ENCODE measurements at regions not wholly inside any gene's neighbourhood (a gene's known extent, or its start where the extent isn't known, plus 50 kb on each side); places are given as distances from the start of the nearest gene placed in this dataset.

GRCh38 chr2:44881856-44882255 lies 59.6 kb upstream of the SIX3 start:
- no peaks in the 10 kb centered on the region for H3K36me3 ChIP-seq (replicated peaks in 1 of 2; ENCODE audit: control insufficient read depth in 2 of 2, insufficient read depth in 2 of 2, low read length in 2 of 2)
- no peak overlapping the region for H3K18ac ChIP-seq (ENCODE audit: low read length)
- H4K8ac ChIP-seq (ENCODE audit: low read depth, low read length): no peak overlapping the region
- no peak overlapping the region for H2AFZ ChIP-seq (ENCODE audit: low read length)
- no peak overlapping the region for H3K14ac ChIP-seq (ENCODE audit: low read length)
- no peak overlapping the region for H2BK15ac ChIP-seq (ENCODE audit: low read length)
- no peak overlapping the region for H3K23ac ChIP-seq (ENCODE audit: low read depth, low read length, poor library complexity)
- H3K4me1 ChIP-seq (ENCODE audit: control insufficient read depth in 2 of 2, insufficient read depth in 1 of 2, low read depth in 1 of 2, low read length in 2 of 2): peaks cover 0 to 2% of the 10 kb centered on the region in 2 donors
- H3K4me2 ChIP-seq (ENCODE audit: insufficient read depth, low read length, poor library complexity, severe bottlenecking): no peak overlapping the region
- no peak overlapping the region for H2BK5ac ChIP-seq (ENCODE audit: low read length)
- H3K4ac ChIP-seq (ENCODE audit: low read length): no peak overlapping the region
- no peaks in the 10 kb centered on the region for H3K79me1 ChIP-seq (ENCODE audit: low read depth, low read length)
- DNase-seq (ENCODE audit: low spot score): no peak
- no peaks in the 10 kb centered on the region for H3K9me3 ChIP-seq (replicated peaks in 1 of 2; ENCODE audit: control insufficient read depth in 2 of 2, insufficient read depth in 1 of 2, low read depth in 1 of 2, low read length in 2 of 2)
- peaks cover 0 to 48% (median 0%) of the 10 kb centered on the region in 3 experiments for H3K27me3 ChIP-seq (ENCODE audit: control insufficient read depth in 3 of 3, insufficient read depth in 3 of 3, low read depth in 1 of 3, low read length in 3 of 3)
- H3K27ac ChIP-seq (replicated peaks; ENCODE audit: low read length): no peak overlapping the region
- no peak overlapping the region for H4K91ac ChIP-seq (ENCODE audit: low read depth, low read length, poor library complexity)
- H2BK12ac ChIP-seq (ENCODE audit: low read length): no peak overlapping the region
- no peak overlapping the region for H3K9ac ChIP-seq (ENCODE audit: low read depth, low read length, poor library complexity)
- H2BK120ac ChIP-seq (ENCODE audit: low read depth, low read length): no peak overlapping the region
- H2AK5ac ChIP-seq (ENCODE audit: low read depth, low read length): no peak overlapping the region
- no peak overlapping the region for H3K4me3 ChIP-seq (ENCODE audit: low read length in 2 of 2)

GRCh38 chr2:44883356-44883755 lies 58.1 kb upstream of the SIX3 start:
- Histone ChIP-seq H2BK5ac (ENCODE audit: low read length) (no peak overlapping the region), H4K8ac (ENCODE audit: low read depth, low read length) (no peak overlapping the region)

GRCh38 chr2:44884231-44884630 lies 57.3 kb upstream of the SIX3 start:
- Histone ChIP-seq H2BK120ac (ENCODE audit: low read depth, low read length) (no peak overlapping the region), H3K9ac (ENCODE audit: low read depth, low read length, poor library complexity) (no peak overlapping the region), H2BK15ac (ENCODE audit: low read length) (no peak overlapping the region), H2BK12ac (ENCODE audit: low read length) (no peak overlapping the region), H3K4me2 (ENCODE audit: insufficient read depth, low read length, poor library complexity, severe bottlenecking) (no peak overlapping the region), H3K36me3 (replicated peaks in 1 of 2; ENCODE audit: control insufficient read depth in 2 of 2, insufficient read depth in 2 of 2, low read length in 2 of 2) (no peaks in the 10 kb centered on the region), H3K4ac (ENCODE audit: low read length) (no peak overlapping the region), H3K79me1 (ENCODE audit: low read depth, low read length) (no peaks in the 10 kb centered on the region), H2BK5ac (ENCODE audit: low read length) (no peak overlapping the region), H4K91ac (ENCODE audit: low read depth, low read length, poor library complexity) (no peak overlapping the region), H3K23ac (ENCODE audit: low read depth, low read length, poor library complexity) (no peak overlapping the region), H4K8ac (ENCODE audit: low read depth, low read length) (no peak overlapping the region), H3K27ac (replicated peaks; ENCODE audit: low read length) (no peak overlapping the region), H3K18ac (ENCODE audit: low read length) (no peak overlapping the region), H3K4me1 (ENCODE audit: control insufficient read depth in 2 of 2, insufficient read depth in 1 of 2, low read depth in 1 of 2, low read length in 2 of 2) (peaks cover 0 to 2% of the 10 kb centered on the region in 2 donors), H3K27me3 (ENCODE audit: control insufficient read depth in 3 of 3, insufficient read depth in 3 of 3, low read depth in 1 of 3, low read length in 3 of 3) (peaks cover 0 to 50% (median 0%) of the 10 kb centered on the region in 3 experiments), H3K4me3 (ENCODE audit: low read length in 2 of 2) (no peak overlapping the region), H3K14ac (ENCODE audit: low read length) (no peak overlapping the region), H3K9me3 (replicated peaks in 1 of 2; ENCODE audit: control insufficient read depth in 2 of 2, insufficient read depth in 1 of 2, low read depth in 1 of 2, low read length in 2 of 2) (no peaks in the 10 kb centered on the region), H2AK5ac (ENCODE audit: low read depth, low read length) (no peak overlapping the region), H2AFZ (ENCODE audit: low read length) (no peak overlapping the region)
- no CpG with 5 or more reads among the region's 3 CpGs for WGBS, 2 donors (ENCODE audit: extremely low coverage in 2 of 2, insufficient read length in 2 of 2, insufficient replicate concordance in 1 of 2)
- DNase-seq (ENCODE audit: low spot score): no peak

More at GRCh38 chr2:44883356-44883755, 58.1 kb upstream of the SIX3 start:
- no peak overlapping the region for H2BK15ac ChIP-seq (ENCODE audit: low read length)
- no peak overlapping the region for H3K4me2 ChIP-seq (ENCODE audit: insufficient read depth, low read length, poor library complexity, severe bottlenecking)
- no peak overlapping the region for H3K4me3 ChIP-seq (ENCODE audit: low read length in 2 of 2)
- no peak overlapping the region for H2BK12ac ChIP-seq (ENCODE audit: low read length)
- no peak overlapping the region for H3K4ac ChIP-seq (ENCODE audit: low read length)
- no peak overlapping the region for H3K14ac ChIP-seq (ENCODE audit: low read length)
- no CpG with 5 or more reads among the region's 4 CpGs for WGBS, 2 donors (ENCODE audit: extremely low coverage in 2 of 2, insufficient read length in 2 of 2, insufficient replicate concordance in 1 of 2)
- no peaks in the 10 kb centered on the region for H3K79me1 ChIP-seq (ENCODE audit: low read depth, low read length)
- no peak overlapping the region for H3K23ac ChIP-seq (ENCODE audit: low read depth, low read length, poor library complexity)
- no peak overlapping the region for H4K91ac ChIP-seq (ENCODE audit: low read depth, low read length, poor library complexity)
- no peak overlapping the region for H3K18ac ChIP-seq (ENCODE audit: low read length)
- peak overlapping the region; percentile 24 for H2AK5ac ChIP-seq (ENCODE audit: low read depth, low read length)
- DNase-seq (ENCODE audit: low spot score): no peak
- peaks cover 0 to 53% (median 0%) of the 10 kb centered on the region in 3 experiments for H3K27me3 ChIP-seq (ENCODE audit: control insufficient read depth in 3 of 3, insufficient read depth in 3 of 3, low read depth in 1 of 3, low read length in 3 of 3)
- peaks cover 0 to 2% of the 10 kb centered on the region in 2 donors for H3K4me1 ChIP-seq (ENCODE audit: control insufficient read depth in 2 of 2, insufficient read depth in 1 of 2, low read depth in 1 of 2, low read length in 2 of 2)
- no peak overlapping the region for H3K27ac ChIP-seq (replicated peaks; ENCODE audit: low read length)
- H3K9ac ChIP-seq (ENCODE audit: low read depth, low read length, poor library complexity): no peak overlapping the region
- H3K36me3 ChIP-seq (replicated peaks in 1 of 2; ENCODE audit: control insufficient read depth in 2 of 2, insufficient read depth in 2 of 2, low read length in 2 of 2): no peaks in the 10 kb centered on the region
- no peak overlapping the region for H2AFZ ChIP-seq (ENCODE audit: low read length)
- H2BK120ac ChIP-seq (ENCODE audit: low read depth, low read length): no peak overlapping the region
- no peaks in the 10 kb centered on the region for H3K9me3 ChIP-seq (replicated peaks in 1 of 2; ENCODE audit: control insufficient read depth in 2 of 2, insufficient read depth in 1 of 2, low read depth in 1 of 2, low read length in 2 of 2)

GRCh38 chr2:44884677-44885076 lies 56.8 kb upstream of the SIX3 start:
- Histone ChIP-seq H3K79me1 (ENCODE audit: low read depth, low read length) (no peaks in the 10 kb centered on the region), H4K91ac (ENCODE audit: low read depth, low read length, poor library complexity) (no peak overlapping the region), H3K27ac (replicated peaks; ENCODE audit: low read length) (no peak overlapping the region), H3K14ac (ENCODE audit: low read length) (no peak overlapping the region), H3K36me3 (replicated peaks in 1 of 2; ENCODE audit: control insufficient read depth in 2 of 2, insufficient read depth in 2 of 2, low read length in 2 of 2) (no peaks in the 10 kb centered on the region), H3K4me3 (ENCODE audit: low read length in 2 of 2) (no peak overlapping the region), H2BK120ac (ENCODE audit: low read depth, low read length) (no peak overlapping the region), H3K27me3 (ENCODE audit: control insufficient read depth in 3 of 3, insufficient read depth in 3 of 3, low read depth in 1 of 3, low read length in 3 of 3) (peaks cover 0 to 45% (median 0%) of the 10 kb centered on the region in 3 experiments), H3K18ac (ENCODE audit: low read length) (no peak overlapping the region), H2BK12ac (ENCODE audit: low read length) (no peak overlapping the region), H3K23ac (ENCODE audit: low read depth, low read length, poor library complexity) (no peak overlapping the region), H3K4ac (ENCODE audit: low read length) (no peak overlapping the region), H3K9ac (ENCODE audit: low read depth, low read length, poor library complexity) (no peak overlapping the region), H3K4me2 (ENCODE audit: insufficient read depth, low read length, poor library complexity, severe bottlenecking) (no peak overlapping the region), H3K4me1 (ENCODE audit: control insufficient read depth in 2 of 2, insufficient read depth in 1 of 2, low read depth in 1 of 2, low read length in 2 of 2) (peaks cover 0 to 2% of the 10 kb centered on the region in 2 donors), H2AFZ (ENCODE audit: low read length) (no peak overlapping the region), H3K9me3 (replicated peaks in 1 of 2; ENCODE audit: control insufficient read depth in 2 of 2, insufficient read depth in 1 of 2, low read depth in 1 of 2, low read length in 2 of 2) (no peaks in the 10 kb centered on the region), H2BK15ac (ENCODE audit: low read length) (no peak overlapping the region), H2AK5ac (ENCODE audit: low read depth, low read length) (no peak overlapping the region), H2BK5ac (ENCODE audit: low read length) (no peak overlapping the region), H4K8ac (ENCODE audit: low read depth, low read length) (no peak overlapping the region)
- WGBS, 2 donors (ENCODE audit: extremely low coverage in 2 of 2, insufficient read length in 2 of 2, insufficient replicate concordance in 1 of 2): no CpG with 5 or more reads among the region's 3 CpGs
- no peak for DNase-seq (ENCODE audit: low spot score)

Measured in neuronal stem cell (in vitro differentiated cells).